HepG2 (cell line): ENCODE measurements at regions not wholly inside any gene's neighbourhood (a gene's known extent, or its start where the extent isn't known, plus 50 kb on each side); places are given as distances from the start of the nearest gene placed in this dataset.
A peak's percentile ranks its signal among the peaks of the same experiment; 100 is the strongest.

Experiments used
- BRD4 ChIP-seq: sonication (generic); formaldehyde crosslinking; IDR thresholded peaks from 2 replicates; pipeline ENCODE4 v1.4.0; 2020; ENCODE audit warnings: missing genetic modification reagents
- CBFB ChIP-seq: sonication (generic); formaldehyde crosslinking; IDR thresholded peaks from 2 replicates; pipeline ENCODE4 v1.4.0; 2020; ENCODE audit warnings: missing genetic modification reagents
- ELF4 ChIP-seq: sonication (generic); formaldehyde crosslinking; IDR thresholded peaks from 2 replicates; pipeline ENCODE4 v1.5.0; 2020; ENCODE audit warnings: missing genetic modification reagents, mild to moderate bottlenecking, moderate library complexity, borderline replicate concordance
- HNRNPLL ChIP-seq: fragments of 200-400 bp; formaldehyde crosslinking; IDR thresholded peaks from 2 replicates; pipeline ENCODE4 v1.6.1; 2017; ENCODE audit warnings: mild to moderate bottlenecking, low read depth, low read length; ENCODE audit not compliant: poor library complexity, severe bottlenecking
- IKZF4 ChIP-seq: sonication (generic); formaldehyde crosslinking; IDR thresholded peaks from 2 replicates; pipeline ENCODE4 v1.5.1; 2020; ENCODE audit warnings: borderline replicate concordance, mild to moderate bottlenecking, low read depth, missing genetic modification reagents; ENCODE audit errors: not compliant biosample characterization
- JDP2 ChIP-seq: sonication (generic); formaldehyde crosslinking; IDR thresholded peaks from 2 replicates; pipeline ENCODE4 v1.8.1; 2022; ENCODE audit warnings: missing genetic modification reagents, borderline replicate concordance
- KAT8 ChIP-seq: IDR thresholded peaks from 2 replicates; pipeline ENCODE4 v1.6.1; 2016; ENCODE audit warnings: missing genetic modification reagents, missing compliant biosample characterization
- KDM3A ChIP-seq: IDR thresholded peaks from 2 replicates; pipeline ENCODE4 v1.6.1; 2018; ENCODE audit warnings: low read depth, missing compliant biosample characterization
- NCOA1 ChIP-seq: sonication (generic); formaldehyde crosslinking; IDR thresholded peaks from 2 replicates; pipeline ENCODE4 v1.9.0; 2021; ENCODE audit warnings: missing genetic modification reagents
- NCOA2 ChIP-seq: sonication (generic); formaldehyde crosslinking; IDR thresholded peaks from 2 replicates; pipeline ENCODE4 v1.8.0; 2022; ENCODE audit warnings: inconsistent platforms
- PAX8 ChIP-seq: sonication (generic); formaldehyde crosslinking; IDR thresholded peaks from 2 replicates; pipeline ENCODE4 v1.8.0; 2022; ENCODE audit warnings: mild to moderate bottlenecking, missing genetic modification reagents, borderline replicate concordance
- RBM39 ChIP-seq: fragments of 200-400 bp; formaldehyde crosslinking; IDR thresholded peaks from one replicate; pipeline ENCODE4 v1.6.1; 2018; ENCODE audit warnings: antibody characterized with exemption, mild to moderate bottlenecking, low read depth, low read length; ENCODE audit not compliant: poor library complexity, severe bottlenecking
- STAG1 ChIP-seq: sonication (generic); formaldehyde crosslinking; IDR thresholded peaks from 2 replicates; pipeline ENCODE4 v1.4.0; 2020; ENCODE audit warnings: missing genetic modification reagents
- ZNF235 ChIP-seq: sonication (generic); formaldehyde crosslinking; IDR thresholded peaks from 2 replicates; pipeline ENCODE4 v1.8.1; 2023; ENCODE audit warnings: mild to moderate bottlenecking, missing genetic modification reagents, borderline replicate concordance
- ZNF256 ChIP-seq: sonication (generic); formaldehyde crosslinking; conservative IDR thresholded peaks from 2 replicates; pipeline ENCODE4 v1.4.0; 2020; ENCODE audit warnings: missing genetic modification reagents
- ZNF496 ChIP-seq: sonication (generic); formaldehyde crosslinking; IDR thresholded peaks from 2 replicates; pipeline ENCODE4 v1.8.1; 2023; ENCODE audit warnings: mild to moderate bottlenecking, moderate library complexity, missing genetic modification reagents; ENCODE audit not compliant: insufficient replicate concordance
- ZNF577 ChIP-seq: sonication (generic); formaldehyde crosslinking; IDR thresholded peaks from 2 replicates; pipeline ENCODE4 v1.4.0; 2020; ENCODE audit warnings: mild to moderate bottlenecking, low read depth, missing genetic modification reagents, borderline replicate concordance
- ZNF713 ChIP-seq: sonication (generic); formaldehyde crosslinking; IDR thresholded peaks from 2 replicates; pipeline ENCODE4 v1.4.0; 2020; ENCODE audit warnings: mild to moderate bottlenecking, missing genetic modification reagents
- ZSCAN21 ChIP-seq: sonication (generic); formaldehyde crosslinking; IDR thresholded peaks from 2 replicates; pipeline ENCODE4 v1.8.0; 2022; ENCODE audit warnings: mild to moderate bottlenecking, missing genetic modification reagents, moderate library complexity, borderline replicate concordance
- TF ChIP-seq, protein P1 (sequence below): sonication (generic); formaldehyde crosslinking; IDR thresholded peaks from 2 replicates; pipeline ENCODE4 v1.5.0; 2020; ENCODE audit warnings: mild to moderate bottlenecking, missing genetic modification reagents, borderline replicate concordance
- TF ChIP-seq, protein P2 (sequence below): sonication (generic); formaldehyde crosslinking; IDR thresholded peaks from 2 replicates; pipeline ENCODE4 v1.4.0; 2020; ENCODE audit warnings: missing genetic modification reagents
- TF ChIP-seq, protein P3 (sequence below): IDR thresholded peaks from 2 replicates; pipeline ENCODE4 v1.6.1; 2018; ENCODE audit warnings: missing genetic modification reagents

DNA sequence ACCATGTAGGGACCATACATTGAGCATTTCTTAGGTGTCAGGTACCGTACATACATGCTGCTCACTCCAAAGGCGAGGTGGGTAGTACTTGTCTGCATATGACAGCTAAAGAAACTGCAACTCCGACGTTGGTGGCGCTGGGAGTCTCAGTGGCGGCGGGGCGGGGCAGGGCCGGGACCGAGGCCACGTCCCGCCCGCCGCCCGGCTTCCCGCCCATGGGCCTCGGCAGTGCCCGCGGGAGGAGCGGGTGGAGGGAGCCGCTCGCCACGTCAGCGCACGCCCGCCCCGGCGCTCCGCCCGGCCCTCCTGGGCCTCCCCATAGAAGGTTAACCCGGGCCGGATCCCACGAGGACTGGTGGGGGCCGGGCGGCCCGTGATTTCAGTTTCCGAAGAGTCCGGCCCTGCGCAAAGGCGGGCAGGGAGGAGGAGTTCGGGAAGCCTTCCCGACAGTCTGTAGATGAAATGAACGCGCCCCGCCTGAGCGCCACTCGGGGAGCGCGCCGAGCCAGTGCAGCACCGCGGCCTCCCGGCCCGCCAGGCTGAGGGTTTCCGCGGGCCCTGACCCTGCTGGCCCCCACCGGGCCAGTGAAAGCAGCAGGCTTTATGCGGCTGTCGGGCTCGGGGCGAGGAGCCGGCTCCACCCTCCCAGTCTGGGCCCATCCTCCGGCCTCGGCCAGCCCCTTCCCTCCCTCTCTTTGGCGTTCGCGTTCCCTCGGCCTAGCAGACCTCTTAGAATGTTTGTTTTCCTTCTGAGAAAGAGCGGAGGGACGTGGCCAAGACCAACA, 119.9 kb upstream of the JUN start (continued):
- TF ChIP-seq NCOA1 (no peak), ZNF235 (peak; percentile 48; the same call in 1 of the 2 replicates), PAX8 (CRISPR knock-in tag) (no peak), KDM3A (CRISPR knock-in tag) (peak; percentile 83), ZSCAN21 (CRISPR knock-in tag) (0 out of 2 replicates have a peak, but pooled peaks have one; percentile 55), ZNF496 (CRISPR knock-in tag) (no peak), CBFB (CRISPR knock-in tag) (no peak), JDP2 (CRISPR knock-in tag) (no peak), IKZF4 (CRISPR knock-in tag) (no peak), ELF4 (CRISPR knock-in tag) (no peak), HNRNPLL (peak; percentile 86), ZNF577 (CRISPR knock-in tag) (no peak), ZNF256 (no peak), NCOA2 (CRISPR knock-in tag) (peak; percentile 31; the same call in 1 of the 2 replicates), KAT8 (peak; percentile 55), RBM39 (no peak), ZNF713 (CRISPR knock-in tag) (no peak), STAG1 (CRISPR knock-in tag) (no peak; the same call in 1 of the 2 replicates), BRD4 (CRISPR knock-in tag) (peak; percentile 88)
- TF ChIP-seq, protein P1, sequence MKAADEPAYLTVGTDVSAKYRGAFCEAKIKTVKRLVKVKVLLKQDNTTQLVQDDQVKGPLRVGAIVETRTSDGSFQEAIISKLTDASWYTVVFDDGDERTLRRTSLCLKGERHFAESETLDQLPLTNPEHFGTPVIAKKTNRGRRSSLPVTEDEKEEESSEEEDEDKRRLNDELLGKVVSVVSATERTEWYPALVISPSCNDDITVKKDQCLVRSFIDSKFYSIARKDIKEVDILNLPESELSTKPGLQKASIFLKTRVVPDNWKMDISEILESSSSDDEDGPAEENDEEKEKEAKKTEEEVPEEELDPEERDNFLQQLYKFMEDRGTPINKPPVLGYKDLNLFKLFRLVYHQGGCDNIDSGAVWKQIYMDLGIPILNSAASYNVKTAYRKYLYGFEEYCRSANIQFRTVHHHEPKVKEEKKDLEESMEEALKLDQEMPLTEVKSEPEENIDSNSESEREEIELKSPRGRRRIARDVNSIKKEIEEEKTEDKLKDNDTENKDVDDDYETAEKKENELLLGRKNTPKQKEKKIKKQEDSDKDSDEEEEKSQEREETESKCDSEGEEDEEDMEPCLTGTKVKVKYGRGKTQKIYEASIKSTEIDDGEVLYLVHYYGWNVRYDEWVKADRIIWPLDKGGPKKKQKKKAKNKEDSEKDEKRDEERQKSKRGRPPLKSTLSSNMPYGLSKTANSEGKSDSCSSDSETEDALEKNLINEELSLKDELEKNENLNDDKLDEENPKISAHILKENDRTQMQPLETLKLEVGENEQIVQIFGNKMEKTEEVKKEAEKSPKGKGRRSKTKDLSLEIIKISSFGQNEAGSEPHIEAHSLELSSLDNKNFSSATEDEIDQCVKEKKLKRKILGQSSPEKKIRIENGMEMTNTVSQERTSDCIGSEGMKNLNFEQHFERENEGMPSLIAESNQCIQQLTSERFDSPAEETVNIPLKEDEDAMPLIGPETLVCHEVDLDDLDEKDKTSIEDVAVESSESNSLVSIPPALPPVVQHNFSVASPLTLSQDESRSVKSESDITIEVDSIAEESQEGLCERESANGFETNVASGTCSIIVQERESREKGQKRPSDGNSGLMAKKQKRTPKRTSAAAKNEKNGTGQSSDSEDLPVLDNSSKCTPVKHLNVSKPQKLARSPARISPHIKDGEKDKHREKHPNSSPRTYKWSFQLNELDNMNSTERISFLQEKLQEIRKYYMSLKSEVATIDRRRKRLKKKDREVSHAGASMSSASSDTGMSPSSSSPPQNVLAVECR (CRISPR knock-in tag), result peak; percentile 60; the same call in 1 of the 2 replicates
- TF ChIP-seq, protein P2, sequence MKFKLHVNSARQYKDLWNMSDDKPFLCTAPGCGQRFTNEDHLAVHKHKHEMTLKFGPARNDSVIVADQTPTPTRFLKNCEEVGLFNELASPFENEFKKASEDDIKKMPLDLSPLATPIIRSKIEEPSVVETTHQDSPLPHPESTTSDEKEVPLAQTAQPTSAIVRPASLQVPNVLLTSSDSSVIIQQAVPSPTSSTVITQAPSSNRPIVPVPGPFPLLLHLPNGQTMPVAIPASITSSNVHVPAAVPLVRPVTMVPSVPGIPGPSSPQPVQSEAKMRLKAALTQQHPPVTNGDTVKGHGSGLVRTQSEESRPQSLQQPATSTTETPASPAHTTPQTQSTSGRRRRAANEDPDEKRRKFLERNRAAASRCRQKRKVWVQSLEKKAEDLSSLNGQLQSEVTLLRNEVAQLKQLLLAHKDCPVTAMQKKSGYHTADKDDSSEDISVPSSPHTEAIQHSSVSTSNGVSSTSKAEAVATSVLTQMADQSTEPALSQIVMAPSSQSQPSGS (CRISPR knock-in tag), result peak; percentile 43; the same call in 1 of the 2 replicates
- TF ChIP-seq, protein P3, sequence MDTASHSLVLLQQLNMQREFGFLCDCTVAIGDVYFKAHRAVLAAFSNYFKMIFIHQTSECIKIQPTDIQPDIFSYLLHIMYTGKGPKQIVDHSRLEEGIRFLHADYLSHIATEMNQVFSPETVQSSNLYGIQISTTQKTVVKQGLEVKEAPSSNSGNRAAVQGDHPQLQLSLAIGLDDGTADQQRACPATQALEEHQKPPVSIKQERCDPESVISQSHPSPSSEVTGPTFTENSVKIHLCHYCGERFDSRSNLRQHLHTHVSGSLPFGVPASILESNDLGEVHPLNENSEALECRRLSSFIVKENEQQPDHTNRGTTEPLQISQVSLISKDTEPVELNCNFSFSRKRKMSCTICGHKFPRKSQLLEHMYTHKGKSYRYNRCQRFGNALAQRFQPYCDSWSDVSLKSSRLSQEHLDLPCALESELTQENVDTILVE (CRISPR knock-in tag), result peak; percentile 15; the same call in 1 of the 2 replicates
